K562 (cell line): ENCODE measurements at regions not wholly inside any gene's neighbourhood (a gene's known extent, or its start where the extent isn't known, plus 50 kb on each side); places are given as distances from the start of the nearest gene placed in this dataset.
A peak's percentile ranks its signal among the peaks of the same experiment; 100 is the strongest.

Experiments
- ATAC-seq: fragments of 200-7000 bp; cut with Tn5 transposase; 3 replicates; pipeline ENCODE4 v1.9.1; 2020; ENCODE audit warnings: moderate library complexity
- BruUV-seq: library from RNA; stranded (reverse); fragments of 400-500 nt; replicated peaks from 2 replicates; lab custom pipeline; 2021; lab: Mats Ljungman, UMichigan
- CTCF ChIA-PET: fragments of 300-600 bp; formaldehyde crosslinking; extraction: SDS; loops from one replicate; lab custom pipeline; 2021; ENCODE audit warnings: low intra/inter-chr PET ratio; lab: Yijun Ruan, JAX
- POLR2A ChIA-PET: fragments of 300-600, 350-650 bp; sonication (Branson Sonifier 250); formaldehyde crosslinking; extraction: SDS; loops from one replicate; lab custom pipeline; 2021; ENCODE audit warnings: antibody characterized with exemption, inconsistent platforms; lab: Yijun Ruan, JAX
- DNase-seq, 4 experiments: peaks; one replicate each; pipeline versions ENCODE4 v3.0.0 to v3.0.0-alpha.2; 2011 to 2018; ENCODE audit warnings: low spot score in 3 of 4, mixed read lengths in 3 of 4; ENCODE audit errors: extremely low read depth in 1 of 4
- FAIRE-seq: peaks from 2 replicates; lab custom pipeline; 2011; peaks lifted over from hg19 to GRCh38; lab: Jason Lieb, UNC
- H2AFZ ChIP-seq: 2 replicates; pipeline ENCODE4 v1.6.0; 2011; ENCODE audit warnings: low read depth, low read length, control low read depth, inconsistent platforms
- H3K27ac ChIP-seq: fragments of 200-600 bp; 3 replicates; pipeline ENCODE4 v1.8.0; 2011; ENCODE audit warnings: low read depth, mild to moderate bottlenecking, control low read depth, inconsistent platforms, low read length, moderate library complexity, mixed read lengths; ENCODE audit errors: extremely low read depth
- H3K27me3 ChIP-seq, 2 experiments: fragments of 300-600 bp in 1 of 2; 2 replicates in 1 of 2; 3 replicates in 1 of 2; pipeline versions ENCODE4 v1.6.0 to v1.8.0; 2011; ENCODE audit warnings: inconsistent platforms in 2 of 2, low read length in 2 of 2, mild to moderate bottlenecking in 1 of 2, mixed read lengths in 1 of 2, moderate library complexity in 1 of 2; ENCODE audit not compliant: control insufficient read depth in 2 of 2, insufficient read depth in 2 of 2
- H3K36me3 ChIP-seq: fragments of 300-600 bp; 3 replicates; pipeline ENCODE4 v1.8.0; 2011; ENCODE audit warnings: mild to moderate bottlenecking, low read length, inconsistent platforms; ENCODE audit not compliant: control insufficient read depth, insufficient read depth
- H3K4me1 ChIP-seq, 2 experiments: fragments of 200-600 bp in 1 of 2; replicated peaks in 1 of 2; 2 replicates in 1 of 2; 3 replicates in 1 of 2; pipeline versions ENCODE4 v1.5.1 to v1.8.0; 2011; ENCODE audit warnings: inconsistent platforms in 2 of 2, low read length in 2 of 2, mild to moderate bottlenecking in 1 of 2, mixed read lengths in 1 of 2, moderate library complexity in 1 of 2; ENCODE audit not compliant: control insufficient read depth in 2 of 2, insufficient read depth in 2 of 2
- H3K4me2 ChIP-seq: 2 replicates; pipeline ENCODE4 v1.6.1; 2011; ENCODE audit warnings: low read length, control low read depth, inconsistent platforms, mixed read lengths; ENCODE audit not compliant: insufficient read depth
- H3K4me3 ChIP-seq: fragments of 200-600 bp; sonication (generic), shearing (Covaris generic); 2 replicates; pipeline ENCODE4 v1.5.1; 2016; ENCODE audit warnings: control low read depth, inconsistent platforms
- H3K79me2 ChIP-seq: fragments of 200-600 bp; 3 replicates; pipeline ENCODE4 v1.8.0; 2011; ENCODE audit warnings: low read length, inconsistent platforms; ENCODE audit not compliant: control insufficient read depth, insufficient read depth
- H3K9ac ChIP-seq, 2 experiments: 2 replicates each; pipeline versions ENCODE4 v1.6.0 to v1.6.1; 2011; ENCODE audit warnings: low read depth in 2 of 2, low read length in 2 of 2, control low read depth in 1 of 2, inconsistent platforms in 1 of 2, mild to moderate bottlenecking in 1 of 2, mixed read lengths in 1 of 2; ENCODE audit not compliant: insufficient read depth in 1 of 2
- H3K9me1 ChIP-seq: one replicate; pipeline ENCODE4 v1.6.0; 2011; ENCODE audit warnings: inconsistent platforms, mild to moderate bottlenecking, low read length, moderate library complexity; ENCODE audit not compliant: control insufficient read depth, insufficient read depth
- H3K9me3 ChIP-seq: replicated peaks from 2 replicates; pipeline ENCODE4 v1.5.1; 2011; ENCODE audit warnings: low read depth, low read length, inconsistent platforms; ENCODE audit not compliant: control insufficient read depth, insufficient read depth
- H4K20me1 ChIP-seq: replicated peaks from 2 replicates; pipeline ENCODE4 v1.6.1; 2011; ENCODE audit warnings: low read length, inconsistent platforms, mixed read lengths; ENCODE audit not compliant: control insufficient read depth, insufficient read depth
- ARID2 ChIP-seq: fragments of 450-650 bp; IDR thresholded peaks from 2 replicates; pipeline ENCODE4 v1.6.1; 2017; ENCODE audit warnings: antibody characterized with exemption, mild to moderate bottlenecking
- CBX1 ChIP-seq: sonication (generic); IDR thresholded peaks from 2 replicates; pipeline ENCODE4 v1.6.1; 2016; ENCODE audit warnings: antibody characterized with exemption, low read depth, mild to moderate bottlenecking
- DMBX1 ChIP-seq: fragments of 250-450 bp; sonication (Bioruptor Pico); IDR thresholded peaks from 2 replicates; pipeline ENCODE4 v1.8.0; 2022; ENCODE audit warnings: inconsistent platforms, mild to moderate bottlenecking, moderate library complexity, borderline replicate concordance
- ETS2 ChIP-seq: IDR thresholded peaks from 2 replicates; pipeline ENCODE4 v1.6.1; 2016; ENCODE audit warnings: borderline replicate concordance, missing genetic modification characterization, mild to moderate bottlenecking, moderate library complexity, missing compliant biosample characterization; ENCODE audit not compliant: poor library complexity, severe bottlenecking
- FOXP1 ChIP-seq: sonication (generic); formaldehyde crosslinking; IDR thresholded peaks from 2 replicates; pipeline ENCODE4 v1.8.0; 2022; ENCODE audit warnings: mild to moderate bottlenecking, missing genetic modification reagents
- YY1 ChIP-seq, 3 experiments: IDR thresholded peaks; 2 replicates each; pipeline ENCODE4 v1.6.1; 2011; ENCODE audit warnings: low read length in 2 of 3, mild to moderate bottlenecking in 2 of 3, moderate library complexity in 2 of 3, borderline replicate concordance in 1 of 3, control low read depth in 1 of 3, low read depth in 1 of 3; ENCODE audit not compliant: insufficient read depth in 3 of 3, insufficient replicate concordance in 2 of 3, control insufficient read depth in 1 of 3, insufficient read length in 1 of 3; ENCODE audit errors: extremely low read depth in 1 of 3
- WGBS: fragments of 100-300 bp; shearing (Covaris generic); methylation state at CpG from one replicate; pipeline ENCODE4 v1.1.6; 2016; ENCODE audit warnings: low coverage, mixed read lengths; ENCODE audit not compliant: insufficient coverage; ENCODE audit errors: missing lambda C conversion rate; 5-methylcytosine and 5-hydroxymethylcytosine counted together
- in situ Hi-C: fragments of 300-500 bp; cut with MboI; formaldehyde crosslinking; loops from 4 replicates; pipeline ENCODE4 v1.15.0; 2018; ENCODE audit warnings: inconsistent platforms, mixed read lengths
- intact Hi-C: fragments of 100-400 bp; cut with micrococcal nuclease; formaldehyde crosslinking; loops from 2 replicates; pipeline ENCODE4 v1.14.2; 2022
- TF ChIP-seq, protein P1 (sequence below), 3 experiments: IDR thresholded peaks in 2 of 3; conservative IDR thresholded peaks in 1 of 3; 2 replicates each; pipeline ENCODE4 v1.5.1; 2011 to 2012; ENCODE audit warnings: low read length in 3 of 3, mild to moderate bottlenecking in 3 of 3, control low read depth in 2 of 3, improper control_type of control experiment in 1 of 3, inconsistent platforms in 1 of 3, low read depth in 1 of 3, mixed read lengths in 1 of 3, moderate library complexity in 1 of 3; ENCODE audit not compliant: insufficient read depth in 2 of 3
- TF ChIP-seq, protein P2 (sequence below), 3 experiments: fragments of 200-800 bp in 1 of 3; sonication (Bioruptor generic) in 1 of 3; sonication (generic) in 1 of 3; formaldehyde crosslinking in 1 of 3; IDR thresholded peaks; 2 replicates each; pipeline versions ENCODE4 v1.6.1 to v1.8.0; 2016 to 2022; ENCODE audit warnings: mild to moderate bottlenecking in 2 of 3, missing compliant biosample characterization in 2 of 3, missing genetic modification characterization in 2 of 3, missing genetic modification reagents in 1 of 3
- TF ChIP-seq, protein P3 (sequence below): fragments of 250-450 bp; sonication (Bioruptor Pico); IDR thresholded peaks from 2 replicates; pipeline ENCODE4 v1.5.0; 2021

DNA sequence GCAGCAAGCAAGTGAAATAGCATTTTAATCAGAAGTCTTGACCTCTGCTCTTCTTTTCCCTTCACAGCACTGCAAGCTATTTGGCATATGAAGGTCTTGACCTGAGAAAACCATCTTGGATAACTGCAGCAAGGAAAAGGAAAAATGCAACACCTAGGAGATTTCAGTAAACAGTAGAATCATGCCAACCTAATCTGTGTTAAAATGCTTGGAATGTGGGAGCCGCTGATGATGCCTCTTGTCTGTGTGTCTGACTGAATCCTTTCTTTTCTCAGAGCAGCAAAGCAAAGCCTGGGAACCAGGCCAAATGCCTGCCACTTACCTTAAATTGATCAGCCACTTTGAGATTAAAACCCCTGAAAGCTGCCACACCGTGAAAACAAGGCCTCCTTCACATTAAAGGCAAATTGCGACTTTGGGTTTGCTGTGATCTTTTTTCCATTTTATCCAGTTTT lies 80.4 kb upstream of the CDK6 start:
- no peak for DNase-seq
- peak overlapping the region; percentile 15; the same call in 1 of the 2 replicates for H2AFZ ChIP-seq
- ChIA-PET POLR2A (no interaction called here), CTCF (no interaction called here)
- H3K79me2 ChIP-seq: no peaks in the 10 kb centered on the region
- in situ Hi-C loops (no loop called here), intact Hi-C loops (no loop called here)
- no peaks in the 10 kb centered on the region for H3K27me3 ChIP-seq
- no TSS peak for BruUV-seq
- no peak overlapping the region for H3K9ac ChIP-seq
- no peak overlapping the region for H3K4me3 ChIP-seq
- ATAC-seq: no peak
- no peak for FAIRE-seq
- no peaks in the 10 kb centered on the region for H3K9me1 ChIP-seq
- H3K36me3 ChIP-seq: no peaks in the 10 kb centered on the region
- 27% methylated on average over 3 of the region's 3 CpGs for WGBS
- H3K27ac ChIP-seq: no peak overlapping the region
- H3K9me3 ChIP-seq: no peaks in the 10 kb centered on the region
- peaks cover 0 to 12% of the 10 kb centered on the region in 2 experiments; a peak in 2 of 5 replicates for H3K4me1 ChIP-seq
- H3K4me2 ChIP-seq: no peak overlapping the region
- H4K20me1 ChIP-seq: no peaks in the 10 kb centered on the region
- no peak for TF ChIP-seq ETS2 (tag)
- TF ChIP-seq, protein P1, sequence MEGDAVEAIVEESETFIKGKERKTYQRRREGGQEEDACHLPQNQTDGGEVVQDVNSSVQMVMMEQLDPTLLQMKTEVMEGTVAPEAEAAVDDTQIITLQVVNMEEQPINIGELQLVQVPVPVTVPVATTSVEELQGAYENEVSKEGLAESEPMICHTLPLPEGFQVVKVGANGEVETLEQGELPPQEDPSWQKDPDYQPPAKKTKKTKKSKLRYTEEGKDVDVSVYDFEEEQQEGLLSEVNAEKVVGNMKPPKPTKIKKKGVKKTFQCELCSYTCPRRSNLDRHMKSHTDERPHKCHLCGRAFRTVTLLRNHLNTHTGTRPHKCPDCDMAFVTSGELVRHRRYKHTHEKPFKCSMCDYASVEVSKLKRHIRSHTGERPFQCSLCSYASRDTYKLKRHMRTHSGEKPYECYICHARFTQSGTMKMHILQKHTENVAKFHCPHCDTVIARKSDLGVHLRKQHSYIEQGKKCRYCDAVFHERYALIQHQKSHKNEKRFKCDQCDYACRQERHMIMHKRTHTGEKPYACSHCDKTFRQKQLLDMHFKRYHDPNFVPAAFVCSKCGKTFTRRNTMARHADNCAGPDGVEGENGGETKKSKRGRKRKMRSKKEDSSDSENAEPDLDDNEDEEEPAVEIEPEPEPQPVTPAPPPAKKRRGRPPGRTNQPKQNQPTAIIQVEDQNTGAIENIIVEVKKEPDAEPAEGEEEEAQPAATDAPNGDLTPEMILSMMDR (IDR thresholded peaks at IDR 0.05 in 2 of 3, conservative IDR thresholded peaks at IDR 0.05 in 1 of 3; ENCODE audit: insufficient read depth in 2 of 3, low read depth in 1 of 3, low read length in 3 of 3): no peak

DNA sequence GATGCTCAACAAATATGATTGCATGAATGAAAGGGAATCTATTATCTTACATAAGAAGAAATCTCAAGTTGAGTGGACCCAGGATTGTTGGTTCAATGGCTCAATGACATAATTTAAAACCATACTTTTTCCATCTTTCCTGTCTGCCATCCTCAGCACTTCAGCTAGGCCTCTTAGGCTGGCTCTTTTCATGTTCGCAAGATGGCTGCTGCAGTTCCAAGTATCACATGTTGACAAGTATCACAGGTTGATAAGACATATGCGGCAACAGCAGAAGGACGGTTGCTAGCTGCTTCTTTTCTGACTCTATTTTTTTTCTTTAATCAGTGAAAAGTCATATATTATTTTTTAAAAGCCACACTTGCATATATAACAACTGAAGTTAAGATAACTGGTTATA lies 79.0 kb upstream of the CDK6 start:
- Histone ChIP-seq H3K27ac (no peak overlapping the region), H4K20me1 (no peaks in the 10 kb centered on the region), H3K36me3 (no peaks in the 10 kb centered on the region), H3K27me3 (no peaks in the 10 kb centered on the region), H2AFZ (peak overlapping the region; percentile 76), H3K4me2 (no peak overlapping the region), H3K9me3 (no peaks in the 10 kb centered on the region), H3K9me1 (no peaks in the 10 kb centered on the region), H3K79me2 (no peaks in the 10 kb centered on the region), H3K4me1 (peaks cover 0 to 12% of the 10 kb centered on the region in 2 experiments; a peak in 2 of 5 replicates), H3K9ac (no peak overlapping the region), H3K4me3 (no peak overlapping the region)
- in situ Hi-C loops (no loop called here), intact Hi-C loops (no loop called here)
- ChIA-PET POLR2A (interaction anchor here (0.5 to 1.1 kb wide), 2 partner anchors 11 to 42 kb away, joined by 3 read pairs; no protein-coding TSS in a partner anchor), CTCF (no interaction called here)
- ATAC-seq: peak; percentile 76
- FAIRE-seq: no peak
- WGBS: 51% methylated on average over 3 of the region's 3 CpGs
- no TSS peak for BruUV-seq
- DNase-seq: peak in 1 of 4 experiments; percentile 23
- TF ChIP-seq ARID2 (no peak), CBX1 (no peak), FOXP1 (CRISPR knock-in tag) (no peak), DMBX1 (CRISPR knock-in tag) (0 out of 2 replicates have a peak, but pooled peaks have one; percentile 50), YY1 (IDR thresholded peaks at IDR 0.05; ENCODE audit: borderline replicate concordance in 1 of 3, control insufficient read depth in 1 of 3, extremely low read depth in 1 of 3, insufficient read depth in 3 of 3, insufficient read length in 1 of 3, insufficient replicate concordance in 2 of 3, low read depth in 1 of 3, low read length in 2 of 3) (peak in 2 of 3 experiments; percentile 42 to 86)
- TF ChIP-seq, protein P2, sequence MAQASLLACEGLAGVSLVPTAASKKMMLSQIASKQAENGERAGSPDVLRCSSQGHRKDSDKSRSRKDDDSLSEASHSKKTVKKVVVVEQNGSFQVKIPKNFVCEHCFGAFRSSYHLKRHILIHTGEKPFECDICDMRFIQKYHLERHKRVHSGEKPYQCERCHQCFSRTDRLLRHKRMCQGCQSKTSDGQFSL (CRISPR knock-in tag; IDR thresholded peaks at IDR 0.05): no peak
- TF ChIP-seq, protein P2 (tag; IDR thresholded peaks at IDR 0.05): 0 out of 4 replicates have a peak, but pooled peaks of 1 of the 2 experiments have one; percentile 17
- TF ChIP-seq, protein P3, sequence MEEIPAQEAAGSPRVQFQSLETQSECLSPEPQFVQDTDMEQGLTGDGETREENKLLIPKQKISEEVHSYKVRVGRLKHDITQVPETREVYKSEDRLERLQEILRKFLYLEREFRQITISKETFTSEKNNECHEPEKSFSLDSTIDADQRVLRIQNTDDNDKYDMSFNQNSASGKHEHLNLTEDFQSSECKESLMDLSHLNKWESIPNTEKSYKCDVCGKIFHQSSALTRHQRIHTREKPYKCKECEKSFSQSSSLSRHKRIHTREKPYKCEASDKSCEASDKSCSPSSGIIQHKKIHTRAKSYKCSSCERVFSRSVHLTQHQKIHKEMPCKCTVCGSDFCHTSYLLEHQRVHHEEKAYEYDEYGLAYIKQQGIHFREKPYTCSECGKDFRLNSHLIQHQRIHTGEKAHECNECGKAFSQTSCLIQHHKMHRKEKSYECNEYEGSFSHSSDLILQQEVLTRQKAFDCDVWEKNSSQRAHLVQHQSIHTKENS (CRISPR knock-in tag): no peak
